ENCODE measurements at regions not wholly inside any gene's neighbourhood (a gene's known extent, or its start where the extent isn't known, plus 50 kb on each side); places are given as distances from the start of the nearest gene placed in this dataset.

GRCh38 chr11:80122211-80122610, 681.4 kb upstream of the TENM4 start:
- no peaks in the 10 kb centered on the region for H4K20me1 ChIP-seq (replicated peaks; ENCODE audit: control insufficient read depth, extremely low read depth, insufficient read depth, low read length)
- H3K4me2 ChIP-seq (ENCODE audit: insufficient read depth, low read length): no peak overlapping the region
- no TSS peak for BruUV-seq (replicated peaks)
- no peaks in the 10 kb centered on the region for H3K9me3 ChIP-seq (replicated peaks; ENCODE audit: control insufficient read depth, insufficient read depth, low read length)
- no peaks in the 10 kb centered on the region for H3K9me1 ChIP-seq (replicated peaks; ENCODE audit: control insufficient read depth, extremely low read depth, insufficient read depth, low read length)
- intact Hi-C loops (cut with micrococcal nuclease): no loop called here
- H3K9ac ChIP-seq (replicated peaks; ENCODE audit: extremely low read depth, insufficient read depth, low read length): no peak overlapping the region
- DNase-seq (ENCODE audit: low read depth, low spot score) (no peak), FAIRE-seq (no peak)
- POLR2A ChIA-PET: no interaction called here
- H3K79me2 ChIP-seq (ENCODE audit: control insufficient read depth, insufficient read depth, low read length): no peaks in the 10 kb centered on the region
- H2AFZ ChIP-seq (ENCODE audit: low read depth, low read length): no peak overlapping the region
- dilution Hi-C loops (cut with MboI; ENCODE audit: extremely low pct_ligation_motif_present, low sequenced_read_pairs): no loop called here
- H3K4me1 ChIP-seq (ENCODE audit: control insufficient read depth, extremely low read depth, insufficient read depth, low read length): no peaks in the 10 kb centered on the region
- no peak overlapping the region for H3K4me3 ChIP-seq (replicated peaks in 1 of 3; ENCODE audit: insufficient read depth in 1 of 3, low read depth in 1 of 3, low read length in 3 of 3)
- CTCF ChIA-PET: no interaction called here
- no peaks in the 10 kb centered on the region for H3K36me3 ChIP-seq (ENCODE audit: control insufficient read depth in 2 of 2, extremely low read depth in 1 of 2, insufficient read depth in 2 of 2, low read length in 2 of 2)
- TF ChIP-seq FOS (IDR thresholded peaks at IDR 0.05; ENCODE audit: borderline replicate concordance, insufficient read depth, low read length) (no peak), MAX (IDR thresholded peaks at IDR 0.05; ENCODE audit: insufficient read depth, insufficient read length) (no peak), MYC (IDR thresholded peaks at IDR 0.05; ENCODE audit: low read depth, low read length) (no peak), POLR2A (IDR thresholded peaks at IDR 0.05; ENCODE audit: low read depth, low read length) (no peak), GATA2 (IDR thresholded peaks at IDR 0.05; ENCODE audit: insufficient read depth, insufficient read length, low read depth, low read length) (no peak), POLR2AphosphoS5 (IDR thresholded peaks at IDR 0.05; ENCODE audit: insufficient read depth, low read depth, low read length) (no peak), JUN (IDR thresholded peaks at IDR 0.05; ENCODE audit: borderline replicate concordance, insufficient read depth, insufficient read length, low read depth) (no peak), EZH2 (IDR thresholded peaks at IDR 0.05; ENCODE audit: borderline replicate concordance, low read depth, low read length, severe bottlenecking) (no peak)
- TF ChIP-seq, protein P1, sequence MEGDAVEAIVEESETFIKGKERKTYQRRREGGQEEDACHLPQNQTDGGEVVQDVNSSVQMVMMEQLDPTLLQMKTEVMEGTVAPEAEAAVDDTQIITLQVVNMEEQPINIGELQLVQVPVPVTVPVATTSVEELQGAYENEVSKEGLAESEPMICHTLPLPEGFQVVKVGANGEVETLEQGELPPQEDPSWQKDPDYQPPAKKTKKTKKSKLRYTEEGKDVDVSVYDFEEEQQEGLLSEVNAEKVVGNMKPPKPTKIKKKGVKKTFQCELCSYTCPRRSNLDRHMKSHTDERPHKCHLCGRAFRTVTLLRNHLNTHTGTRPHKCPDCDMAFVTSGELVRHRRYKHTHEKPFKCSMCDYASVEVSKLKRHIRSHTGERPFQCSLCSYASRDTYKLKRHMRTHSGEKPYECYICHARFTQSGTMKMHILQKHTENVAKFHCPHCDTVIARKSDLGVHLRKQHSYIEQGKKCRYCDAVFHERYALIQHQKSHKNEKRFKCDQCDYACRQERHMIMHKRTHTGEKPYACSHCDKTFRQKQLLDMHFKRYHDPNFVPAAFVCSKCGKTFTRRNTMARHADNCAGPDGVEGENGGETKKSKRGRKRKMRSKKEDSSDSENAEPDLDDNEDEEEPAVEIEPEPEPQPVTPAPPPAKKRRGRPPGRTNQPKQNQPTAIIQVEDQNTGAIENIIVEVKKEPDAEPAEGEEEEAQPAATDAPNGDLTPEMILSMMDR (IDR thresholded peaks at IDR 0.05; ENCODE audit: extremely low read depth in 1 of 2, insufficient read depth in 1 of 2, low read depth in 1 of 2, low read length in 2 of 2): no peak
- H3K27ac ChIP-seq (ENCODE audit: insufficient read depth, low read depth, low read length): no peak overlapping the region
- H3K27me3 ChIP-seq (ENCODE audit: control insufficient read depth in 2 of 2, insufficient read depth in 2 of 2, low read length in 2 of 2): no peaks in the 10 kb centered on the region
